GM03348 (cell line): ENCODE measurements at regions not wholly inside any gene's neighbourhood (a gene's known extent, or its start where the extent isn't known, plus 50 kb on each side); places are given as distances from the start of the nearest gene placed in this dataset.
"Not testable (repeated sequence)": the region's sequence is repeated elsewhere in the genome, so short reads cannot be mapped to it uniquely, and the experiment has no call there.

Experiments
- DNase-seq: peaks from one replicate; pipeline ENCODE4 v3.0.0; 2012; ENCODE audit warnings: low spot score

DNA sequence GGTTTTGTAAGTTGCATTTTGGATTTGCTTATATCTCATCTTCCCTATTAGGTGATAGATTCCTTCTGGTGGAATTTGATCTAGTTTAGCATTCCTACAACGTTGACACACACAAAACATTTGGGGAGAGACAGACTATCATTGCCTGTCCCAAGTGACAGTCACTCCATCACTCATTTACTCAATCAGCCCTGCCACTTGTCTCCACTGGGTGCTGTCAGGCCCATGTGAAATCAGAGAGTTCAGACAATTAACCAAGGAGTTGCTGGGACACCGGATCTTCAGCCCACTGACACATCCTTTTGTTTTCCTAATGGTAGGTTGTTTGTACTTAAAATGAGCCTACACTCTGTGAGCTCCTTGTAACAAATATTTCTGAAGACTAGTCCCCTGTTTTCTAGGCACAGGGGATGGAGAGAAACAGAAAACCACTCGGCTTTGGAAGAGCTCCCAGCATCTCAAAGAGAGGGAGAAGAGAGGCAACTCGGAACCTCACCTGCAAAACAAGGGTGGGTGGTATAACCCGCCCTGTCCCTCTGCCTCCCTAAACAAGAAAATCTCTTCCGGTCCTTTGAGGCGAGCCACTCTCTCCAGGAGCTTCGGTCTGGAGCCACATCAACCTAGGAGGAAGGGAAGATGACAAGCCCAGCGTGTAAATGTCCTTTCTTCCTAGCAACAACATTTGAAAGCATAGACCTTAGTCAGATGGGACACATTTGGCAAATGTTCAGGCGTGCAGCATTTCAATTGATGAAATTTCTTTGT, 440.9 kb upstream of the KLF12 start:
- DNase-seq = no peak

DNA sequence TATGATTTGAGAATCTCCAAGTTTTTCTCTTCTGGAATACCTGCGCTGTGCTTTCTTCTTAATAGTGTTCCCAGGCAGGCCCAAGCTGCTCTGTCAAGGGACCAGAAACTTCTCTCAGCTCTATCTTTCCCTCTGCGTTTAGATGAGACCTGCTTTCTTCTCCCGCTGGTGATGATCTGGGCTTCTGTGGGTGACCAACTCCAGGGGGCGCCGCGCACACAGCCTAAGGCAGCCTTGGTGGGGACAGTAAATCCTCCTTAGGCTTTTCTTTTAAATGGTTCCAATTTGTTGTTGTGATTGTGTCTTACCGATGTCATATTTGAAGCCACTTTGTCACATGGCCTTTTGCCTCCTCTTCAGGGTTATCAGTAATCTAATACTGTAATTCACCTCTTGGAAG, 439.4 kb upstream of the KLF12 start:
- no peak for DNase-seq

DNA sequence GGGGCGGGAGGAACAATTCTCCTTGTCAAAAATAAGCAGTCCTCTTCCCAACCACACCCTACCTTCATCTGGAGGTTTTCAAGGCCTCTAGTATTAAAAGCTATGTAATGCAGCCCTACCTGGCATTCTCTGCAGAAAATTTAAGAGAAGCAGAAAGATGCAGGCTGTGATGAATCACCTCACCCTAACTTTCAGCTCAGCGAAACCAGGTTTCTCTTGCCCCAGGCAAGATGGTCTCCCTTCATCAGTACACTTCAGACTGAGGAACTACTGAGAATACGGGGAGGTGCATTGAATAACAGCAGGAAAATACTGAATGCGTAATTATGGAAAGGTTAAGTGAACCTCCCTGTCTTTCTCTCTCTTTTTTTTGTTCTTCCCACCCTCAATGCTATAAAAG, 437.6 kb upstream of the KLF12 start:
- no peak for DNase-seq

DNA sequence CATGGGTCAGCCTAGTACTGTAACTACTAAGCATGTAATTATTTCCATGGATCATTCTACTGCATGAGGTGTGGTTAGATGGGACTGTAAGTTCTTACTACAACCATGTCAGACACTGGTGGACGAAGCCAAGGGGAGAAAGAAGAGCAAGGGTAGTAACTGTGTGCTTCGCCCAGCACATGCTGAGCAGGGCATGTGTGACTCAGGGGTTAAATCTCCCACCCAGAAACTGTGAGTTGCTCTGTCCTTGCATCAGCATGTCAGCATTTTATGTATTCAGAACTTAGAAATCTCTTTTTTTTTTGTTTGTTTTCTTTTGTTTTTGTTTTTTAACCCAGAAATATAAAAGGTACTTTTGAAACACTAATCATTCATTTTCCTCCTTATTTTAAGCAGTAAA, 436.6 kb upstream of the KLF12 start:
- DNase-seq = no peak

DNA sequence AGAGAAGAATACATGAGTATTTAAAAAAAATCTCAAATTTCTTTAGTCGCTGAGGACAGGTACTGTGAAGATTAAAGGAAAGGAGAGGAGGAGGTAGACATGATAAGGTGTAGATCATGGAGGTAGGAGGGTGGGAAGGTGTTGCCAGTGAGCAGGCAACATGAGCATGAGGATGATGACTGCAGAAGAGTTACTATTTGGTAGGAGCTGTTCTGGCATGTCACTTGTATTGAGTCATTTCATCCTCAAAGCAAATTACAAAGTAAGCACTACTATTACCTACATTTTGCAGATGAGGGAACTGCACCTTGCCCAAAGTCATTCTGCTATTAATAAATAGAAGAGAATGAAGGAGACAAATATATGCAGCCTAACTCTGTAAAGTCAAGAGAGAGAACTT, 435.8 kb upstream of the KLF12 start:
- DNase-seq = no peak

DNA sequence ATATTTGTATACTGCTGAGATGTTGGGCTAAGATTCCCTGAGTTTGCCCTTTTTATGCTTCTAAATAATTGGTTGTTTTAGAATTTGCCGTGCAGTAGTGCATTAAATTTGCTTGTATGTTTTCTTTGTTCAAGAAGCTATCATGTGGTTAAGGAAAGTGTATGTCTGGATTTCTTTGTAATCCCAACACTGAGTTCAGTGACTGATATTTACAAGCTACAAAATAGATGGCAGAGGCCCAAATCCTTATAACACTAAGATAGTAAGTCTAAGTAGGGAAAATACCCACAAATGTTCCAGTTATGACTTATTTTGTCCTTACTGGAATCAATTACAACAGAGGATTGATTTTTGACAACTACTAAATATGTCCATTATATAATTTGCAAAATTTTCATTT, 435.0 kb upstream of the KLF12 start:
- DNase-seq = no peak

DNA sequence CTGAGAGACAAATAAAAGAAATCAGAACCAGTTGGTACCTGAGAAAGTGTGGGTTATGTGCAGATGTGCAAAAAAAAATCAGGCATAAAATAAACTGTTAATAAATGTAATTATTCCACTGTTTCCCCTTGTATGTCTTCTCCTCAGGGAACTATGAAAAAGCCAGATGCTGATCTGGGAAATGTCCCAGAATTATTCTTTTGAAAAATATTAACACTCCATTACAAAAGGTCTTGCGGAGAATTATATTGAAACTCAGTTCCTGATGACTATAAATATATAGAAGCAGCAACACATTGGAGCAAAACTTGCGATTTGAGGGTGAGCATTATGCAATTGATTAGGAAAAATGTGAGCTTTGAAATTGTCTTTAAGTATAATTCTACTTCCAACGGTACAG, 433.3 kb upstream of the KLF12 start:
- no peak for DNase-seq

DNA sequence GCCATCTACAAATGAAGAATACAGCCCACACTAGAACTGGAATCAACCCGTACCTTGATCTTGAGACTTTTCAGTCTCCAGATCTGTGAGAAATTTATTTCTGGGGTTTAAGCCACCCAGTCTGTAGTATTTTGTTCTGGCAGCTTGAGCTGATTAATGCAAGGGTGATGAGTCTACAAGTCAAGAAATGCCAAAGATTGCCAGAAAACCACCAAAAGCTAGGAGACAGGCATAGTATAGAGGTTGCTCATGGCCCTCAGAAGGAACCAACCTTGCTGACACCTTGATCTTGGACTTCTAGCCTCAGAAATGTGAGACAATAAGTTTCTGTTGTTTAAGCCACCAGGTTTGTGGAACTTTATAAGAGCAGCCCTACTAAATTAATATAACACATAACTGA, 428.2 kb upstream of the KLF12 start:
- no peak for DNase-seq

DNA sequence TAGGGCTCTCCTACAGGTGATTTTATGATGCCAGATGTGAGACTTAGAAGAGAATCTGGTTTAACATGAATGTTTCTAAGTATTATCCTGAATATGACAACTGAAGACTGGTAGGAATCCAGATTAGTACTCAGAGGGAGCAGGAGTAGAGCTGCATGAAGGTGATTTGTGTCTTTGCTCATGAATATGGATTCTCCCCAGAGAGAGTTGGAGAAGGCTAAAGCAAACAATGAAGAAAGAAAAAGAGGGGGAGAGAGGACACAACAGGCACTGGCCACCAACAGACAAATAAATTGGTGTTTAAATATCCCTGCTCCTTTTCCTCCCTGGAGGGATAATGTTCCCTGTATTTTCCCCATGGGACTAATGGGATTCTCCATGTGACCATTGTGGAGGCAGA, 427.0 kb upstream of the KLF12 start:
- no peak for DNase-seq

DNA sequence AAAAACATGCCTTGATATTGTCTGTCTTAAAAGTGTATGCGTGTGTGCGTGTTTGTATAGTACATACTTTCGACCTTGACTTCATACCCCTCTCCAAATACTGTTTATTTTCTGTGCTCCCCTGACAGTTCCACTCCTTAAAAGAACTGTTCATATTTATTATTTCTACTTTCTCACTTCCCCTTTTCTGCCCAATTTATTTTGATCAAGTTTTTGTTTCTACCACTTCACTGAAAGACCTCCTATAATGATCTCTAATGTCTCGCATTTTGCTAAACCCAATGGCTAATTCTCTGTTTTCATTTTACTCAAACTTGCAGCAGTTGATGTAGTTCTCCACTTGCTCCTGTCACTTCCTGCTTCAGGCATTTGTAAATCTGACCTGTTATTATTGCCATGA, 426.1 kb upstream of the KLF12 start:
- no peak for DNase-seq

DNA sequence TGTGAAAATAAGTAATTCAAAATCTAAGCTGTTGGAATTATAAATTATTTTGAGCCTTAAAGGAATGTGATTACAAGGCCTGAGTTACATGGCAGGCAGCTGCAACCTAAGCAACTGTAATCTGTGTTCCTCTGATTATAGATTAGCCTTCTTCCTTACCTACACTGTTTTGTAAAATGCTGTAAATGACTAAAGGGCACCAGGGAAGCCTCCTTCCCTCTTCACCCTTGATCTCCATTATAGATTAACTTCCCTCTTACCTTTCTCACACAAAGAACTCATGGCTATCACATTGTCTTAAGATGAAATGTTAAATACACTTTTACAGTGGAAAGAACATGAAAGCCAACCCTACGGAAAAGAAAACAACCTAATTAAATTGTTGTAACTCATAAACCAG, 423.7 kb upstream of the KLF12 start:
- no peak for DNase-seq

DNA sequence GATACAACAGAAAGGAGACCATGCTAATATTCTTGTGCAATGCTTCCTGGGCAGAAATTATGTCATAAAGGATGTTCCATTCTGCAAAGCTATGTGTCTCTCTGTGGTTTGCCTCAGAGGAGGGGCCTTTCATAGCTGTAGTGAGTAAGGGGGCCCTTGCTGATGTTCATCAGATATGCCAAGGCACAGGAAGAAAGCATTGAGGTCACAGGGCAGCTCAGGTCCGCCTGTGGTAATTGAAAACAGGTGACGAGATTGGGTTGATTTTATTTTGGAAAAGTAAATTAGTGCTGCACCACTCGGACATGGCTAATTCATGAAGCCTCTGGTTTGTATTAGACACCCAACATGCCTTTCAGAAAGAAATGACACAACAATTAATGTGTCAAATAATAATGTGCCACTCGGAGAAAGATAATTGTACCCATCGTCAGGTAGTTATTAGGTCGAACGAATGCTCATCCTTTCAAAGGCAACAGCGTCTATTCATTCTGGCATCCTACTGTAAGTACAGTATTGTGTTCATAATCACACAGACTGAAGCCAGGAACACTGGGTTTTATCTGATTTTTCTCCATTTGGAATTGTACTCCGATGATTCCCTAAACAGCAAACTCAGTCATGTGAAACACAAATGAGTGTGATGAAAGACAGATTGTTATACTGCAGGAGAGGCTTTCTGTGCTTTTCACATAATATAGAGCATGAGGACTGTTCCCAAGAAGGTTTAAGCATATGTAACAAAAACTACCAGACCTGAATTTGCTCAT, 421.6 kb upstream of the KLF12 start:
- no peak for DNase-seq

DNA sequence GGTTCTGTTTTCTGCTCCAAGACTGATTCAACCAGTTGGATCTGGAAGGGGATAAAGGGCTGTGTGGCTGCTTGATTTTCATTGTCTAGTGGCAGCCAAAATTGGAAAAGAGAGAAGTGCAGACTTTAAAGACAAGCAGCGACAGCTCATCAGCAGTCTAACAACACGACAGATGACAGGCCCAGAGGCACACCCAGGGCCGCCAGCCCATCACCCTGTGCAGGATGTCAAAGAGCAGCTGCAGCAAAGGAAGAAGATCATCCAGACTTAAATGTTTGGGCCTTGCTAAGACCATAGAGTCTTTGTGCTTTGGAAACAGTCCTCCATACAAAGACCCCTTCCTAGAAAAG, 421.0 kb upstream of the KLF12 start:
- no peak for DNase-seq

DNA sequence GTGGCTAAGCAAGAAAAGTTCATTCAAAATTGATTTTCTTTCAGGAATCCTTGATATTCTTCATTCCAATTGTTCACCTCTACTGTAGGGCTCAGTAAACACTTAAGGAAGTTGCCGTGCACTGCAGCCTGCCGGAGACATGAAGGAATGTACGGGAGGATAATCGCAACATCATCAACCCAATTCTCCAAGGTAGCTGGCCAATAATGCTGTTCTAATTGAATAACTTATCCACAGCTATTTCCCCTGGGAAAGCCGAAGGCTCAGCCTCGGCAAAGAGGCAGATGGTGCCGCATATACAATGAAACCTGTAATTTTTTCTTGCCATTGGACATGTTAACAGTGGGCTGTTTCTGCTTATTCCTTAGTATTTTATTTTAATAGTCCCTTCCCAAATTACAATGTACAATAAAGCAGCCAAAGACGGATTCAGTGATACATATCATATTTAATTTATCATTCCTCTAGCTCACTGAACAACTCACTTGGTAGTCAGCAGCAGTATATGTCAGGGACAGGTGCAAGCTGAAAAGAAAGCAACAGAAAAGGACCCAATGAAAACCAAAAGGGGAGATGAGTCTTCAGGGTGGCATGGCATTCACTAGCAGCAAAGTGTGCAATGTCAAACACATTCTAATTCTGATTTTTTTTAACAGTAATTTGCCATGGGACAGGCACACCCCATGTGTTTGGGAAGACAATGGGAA, 420.5 kb upstream of the KLF12 start:
- DNase-seq = no peak

DNA sequence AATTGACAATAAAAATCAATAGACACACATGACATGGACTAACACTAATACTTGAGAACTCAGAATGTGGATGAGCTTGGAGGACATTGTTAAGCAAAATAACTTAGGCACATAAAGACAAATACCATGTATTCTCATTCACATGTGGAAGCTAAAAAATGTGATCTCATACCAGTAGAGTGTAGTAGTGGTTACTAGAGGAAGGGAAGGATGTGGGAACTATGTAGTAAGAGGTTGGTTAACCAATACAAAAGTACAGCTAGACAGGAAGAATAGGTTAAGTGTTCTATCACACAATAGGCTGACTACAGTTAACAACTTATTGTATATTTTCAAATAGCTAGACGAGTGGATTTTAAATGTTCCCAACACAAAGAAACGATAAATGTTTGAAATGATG, 415.8 kb upstream of the KLF12 start:
- peak; percentile 4 for DNase-seq

DNA sequence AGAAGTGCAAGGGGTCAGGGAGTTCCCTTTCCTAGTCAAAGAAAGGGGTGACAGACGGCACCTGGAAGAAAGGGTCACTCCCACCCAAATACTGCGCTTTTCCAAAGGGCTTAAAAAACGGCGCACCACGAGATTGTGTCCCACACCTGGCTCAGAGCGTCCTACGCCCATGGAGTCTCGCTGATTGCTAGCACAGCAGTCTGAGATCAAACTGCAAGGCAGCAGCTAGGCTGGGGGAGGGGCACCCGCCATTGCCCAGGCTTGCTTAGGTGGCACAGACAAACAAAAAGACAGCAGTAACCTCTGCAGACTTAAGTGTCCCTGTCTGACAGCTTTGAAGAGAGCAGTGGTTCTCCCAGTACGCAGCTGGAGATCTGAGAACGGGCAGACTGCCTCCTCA, 402.4 kb upstream of the KLF12 start:
- DNase-seq = not testable (repeated sequence)

DNA sequence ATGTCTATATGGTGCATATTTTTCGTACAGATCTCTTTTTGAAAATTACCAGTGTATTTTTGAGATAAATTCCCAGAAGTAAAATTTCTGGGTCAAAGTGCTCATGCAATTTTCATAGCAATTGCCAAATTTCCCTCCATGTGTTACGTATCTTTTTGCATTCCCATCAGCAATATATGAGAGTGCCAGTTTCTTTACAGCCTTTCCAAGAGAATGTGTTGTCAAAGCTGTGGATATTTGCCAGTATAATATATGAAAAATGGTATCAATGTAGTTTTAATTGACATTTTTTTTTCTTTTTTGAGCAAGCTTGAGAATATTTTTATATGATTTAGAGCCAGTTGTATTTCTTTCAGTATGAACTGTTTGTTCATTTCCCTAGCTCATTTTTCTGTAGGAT, 399.0 kb upstream of the KLF12 start:
- DNase-seq = no peak

DNA sequence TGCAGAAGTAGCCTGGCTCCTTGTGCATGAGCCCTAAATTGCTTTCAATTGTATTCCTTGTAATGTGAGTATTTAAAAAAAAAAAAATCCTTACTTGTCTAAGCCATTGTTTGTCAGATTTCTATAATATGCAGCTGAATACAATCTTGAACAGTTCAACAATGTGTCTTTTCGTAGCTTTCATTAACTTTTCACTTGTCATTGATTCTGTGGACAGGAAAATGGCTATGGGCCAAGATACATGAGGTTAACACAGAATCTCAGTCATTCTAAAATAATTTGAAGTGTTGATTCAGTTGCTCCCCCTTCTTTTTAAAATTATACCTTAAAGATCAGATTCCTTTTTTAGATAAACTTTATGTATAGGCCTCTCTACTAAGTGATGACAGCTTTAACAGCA, 395.8 kb upstream of the KLF12 start:
- no peak for DNase-seq

DNA sequence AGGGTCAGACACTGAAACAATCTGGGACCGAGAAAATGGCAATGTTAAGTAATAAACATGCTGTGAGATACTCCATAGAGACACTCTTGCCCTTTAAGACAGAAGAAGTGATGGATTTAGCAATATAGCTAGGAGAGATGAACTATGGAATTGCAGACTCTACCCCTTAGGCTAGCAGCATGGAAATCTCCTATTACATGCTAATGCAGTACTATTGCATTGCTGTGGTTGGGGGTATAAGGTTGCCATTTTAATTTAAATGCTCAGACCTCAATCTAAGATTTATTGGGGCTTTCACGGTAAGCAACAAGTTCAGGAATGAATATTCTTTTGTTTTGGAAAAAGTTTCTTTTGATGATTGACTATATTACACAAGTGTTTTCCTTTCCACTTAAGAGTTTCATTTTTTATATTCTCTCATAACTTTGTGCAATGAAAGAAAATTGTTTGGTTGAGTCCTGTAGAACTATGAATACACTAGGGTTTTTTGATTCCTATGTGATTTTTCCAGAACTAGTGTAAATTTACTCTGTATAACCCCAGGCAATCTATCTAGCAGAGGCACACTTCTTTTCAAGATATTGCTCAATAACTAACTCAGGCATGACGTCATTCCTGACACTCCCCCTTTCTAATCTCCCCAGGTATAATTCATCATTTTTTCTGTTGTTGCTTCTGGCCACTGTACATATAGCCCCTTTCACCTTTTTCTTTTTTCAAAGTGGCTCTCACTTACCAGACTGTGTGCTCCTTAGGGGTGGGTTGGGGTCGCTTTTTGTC, 394.7 kb upstream of the KLF12 start:
- DNase-seq = no peak

DNA sequence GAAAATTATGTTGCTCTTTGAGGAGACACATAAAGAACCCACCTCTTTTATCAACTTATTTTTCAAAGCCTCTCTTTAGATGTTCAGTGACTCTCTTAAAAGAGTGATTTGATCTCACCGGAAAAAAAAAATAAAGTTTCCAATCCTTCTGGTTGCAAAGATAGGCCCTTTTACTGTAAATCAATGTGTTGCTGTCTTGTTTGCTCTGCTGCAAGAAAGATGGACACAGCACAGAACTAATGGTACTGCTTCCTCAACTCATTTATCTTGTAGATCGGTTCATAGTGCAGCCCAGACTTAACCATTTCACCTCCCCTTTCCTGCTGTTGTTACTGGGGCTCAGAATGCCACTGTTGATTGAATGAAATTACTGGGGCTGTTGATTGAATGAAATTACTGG, 388.9 kb upstream of the KLF12 start:
- no peak for DNase-seq

DNA sequence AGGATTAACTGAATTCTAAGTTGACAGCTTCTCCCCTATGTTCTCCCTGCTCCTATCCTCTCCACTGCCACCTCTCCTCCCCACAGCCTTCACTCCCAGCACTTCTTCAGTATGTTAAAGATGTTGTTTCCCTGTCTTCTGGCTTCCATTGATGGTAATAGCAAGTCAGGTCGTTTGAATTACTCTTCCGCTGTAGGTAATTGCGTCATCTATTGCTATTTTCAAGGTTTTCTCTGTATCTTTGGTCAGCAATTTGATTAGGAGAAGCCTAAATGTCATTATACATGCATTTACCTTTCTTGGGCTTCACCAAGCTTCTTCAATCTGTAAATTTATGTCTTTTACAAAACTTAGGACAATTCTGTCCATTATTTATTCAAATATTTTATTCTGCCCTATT, 377.3 kb upstream of the KLF12 start:
- no peak for DNase-seq

DNA sequence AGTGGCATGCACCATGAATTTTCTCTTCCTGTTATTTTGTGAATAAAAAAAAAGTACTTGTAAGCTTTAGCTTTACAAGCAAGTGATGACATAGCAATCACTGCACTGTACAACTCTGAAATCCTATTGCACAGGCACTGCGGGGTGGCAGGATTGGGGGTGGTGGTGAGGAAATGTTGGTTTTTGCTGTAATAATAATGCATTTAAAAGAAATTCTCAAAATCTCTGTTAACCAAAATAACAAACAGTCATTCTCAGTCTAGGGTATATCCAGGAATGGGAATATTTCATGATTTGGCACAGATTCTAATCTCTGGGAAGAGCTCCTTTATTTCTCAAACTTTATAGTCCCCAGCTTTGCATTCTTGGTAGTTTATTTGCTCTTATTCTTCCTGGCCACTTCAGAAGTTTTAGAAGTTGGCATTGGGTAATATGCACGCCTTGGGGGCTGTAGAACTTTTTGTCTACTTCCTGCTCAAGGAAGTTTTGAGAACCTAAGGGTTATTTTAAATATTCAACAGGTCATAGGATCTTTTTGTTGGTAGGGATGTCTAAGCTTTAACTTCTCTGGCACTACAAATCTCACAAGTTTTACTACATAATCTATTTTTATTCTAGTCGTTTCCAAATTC, 353.0 kb upstream of the KLF12 start:
- no peak for DNase-seq
